ENCODE measurements at regions not wholly inside any gene's neighbourhood (a gene's known extent, or its start where the extent isn't known, plus 50 kb on each side); places are given as distances from the start of the nearest gene placed in this dataset.

GRCh38 chr2:14023558-14023957 lies 609.0 kb upstream of the LRATD1 start:
- no peak for TF ChIP-seq ZNF544 (tag by site-specific recombination; IDR thresholded peaks at IDR 0.05)
- TF ChIP-seq ZNF292 (tag by site-specific recombination; IDR thresholded peaks at IDR 0.05; ENCODE audit: borderline replicate concordance, low read depth) = no peak
- TF ChIP-seq ZNF768 (tag by site-specific recombination; IDR thresholded peaks at IDR 0.05) = no peak
- no peak for TF ChIP-seq ZNF621 (tag by site-specific recombination; IDR thresholded peaks at IDR 0.05)
- TF ChIP-seq ZNF24 (tag by site-specific recombination; IDR thresholded peaks at IDR 0.05) = no peak
- TF ChIP-seq, protein P1, sequence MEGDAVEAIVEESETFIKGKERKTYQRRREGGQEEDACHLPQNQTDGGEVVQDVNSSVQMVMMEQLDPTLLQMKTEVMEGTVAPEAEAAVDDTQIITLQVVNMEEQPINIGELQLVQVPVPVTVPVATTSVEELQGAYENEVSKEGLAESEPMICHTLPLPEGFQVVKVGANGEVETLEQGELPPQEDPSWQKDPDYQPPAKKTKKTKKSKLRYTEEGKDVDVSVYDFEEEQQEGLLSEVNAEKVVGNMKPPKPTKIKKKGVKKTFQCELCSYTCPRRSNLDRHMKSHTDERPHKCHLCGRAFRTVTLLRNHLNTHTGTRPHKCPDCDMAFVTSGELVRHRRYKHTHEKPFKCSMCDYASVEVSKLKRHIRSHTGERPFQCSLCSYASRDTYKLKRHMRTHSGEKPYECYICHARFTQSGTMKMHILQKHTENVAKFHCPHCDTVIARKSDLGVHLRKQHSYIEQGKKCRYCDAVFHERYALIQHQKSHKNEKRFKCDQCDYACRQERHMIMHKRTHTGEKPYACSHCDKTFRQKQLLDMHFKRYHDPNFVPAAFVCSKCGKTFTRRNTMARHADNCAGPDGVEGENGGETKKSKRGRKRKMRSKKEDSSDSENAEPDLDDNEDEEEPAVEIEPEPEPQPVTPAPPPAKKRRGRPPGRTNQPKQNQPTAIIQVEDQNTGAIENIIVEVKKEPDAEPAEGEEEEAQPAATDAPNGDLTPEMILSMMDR (tag by site-specific recombination; IDR thresholded peaks at IDR 0.05) = no peak
- no peak for TF ChIP-seq ZEB2 (tag by site-specific recombination; IDR thresholded peaks at IDR 0.05)
- TF ChIP-seq ZNF510 (tag by site-specific recombination; IDR thresholded peaks at IDR 0.05; ENCODE audit: insufficient replicate concordance) = no peak
- TF ChIP-seq ZNF391 (tag by site-specific recombination; IDR thresholded peaks at IDR 0.05; ENCODE audit: borderline replicate concordance, low read depth) = no peak
